ENCODE measurements at regions not wholly inside any gene's neighbourhood (a gene's known extent, or its start where the extent isn't known, plus 50 kb on each side); places are given as distances from the start of the nearest gene placed in this dataset.
"Not testable (repeated sequence)": the region's sequence is repeated elsewhere in the genome, so short reads cannot be mapped to it uniquely, and the experiment has no call there.

GRCh38 chr7:65222655-65223054, 151.0 kb upstream of the ZNF92 start:
- Histone ChIP-seq H3K36me3 (ENCODE audit: insufficient read depth, low read length) (no peaks in the 10 kb centered on the region), H3K4me2 (ENCODE audit: low read depth, low read length, poor library complexity, severe bottlenecking) (no peak overlapping the region)

GRCh38 chr7:65221683-65222082, 152.0 kb upstream of the ZNF92 start:
- Histone ChIP-seq H3K79me2 (ENCODE audit: low read length) (no peaks in the 10 kb centered on the region), H3K36me3 (ENCODE audit: insufficient read depth, low read length) (no peaks in the 10 kb centered on the region), H3K9ac (ENCODE audit: low read length) (no peak overlapping the region), H3K27ac (ENCODE audit: low read length) (no peak overlapping the region), H3K4me3 (ENCODE audit: low read length) (no peak overlapping the region), H2AFZ (ENCODE audit: low read length) (no peak overlapping the region), H3K4me2 (ENCODE audit: low read depth, low read length, poor library complexity, severe bottlenecking) (no peak overlapping the region), H3K9me2 (replicated peaks; ENCODE audit: insufficient read depth, low read length) (no peaks in the 10 kb centered on the region), H3K9me3 (ENCODE audit: low read length) (no peaks in the 10 kb centered on the region), H3K4me1 (ENCODE audit: low read length) (peaks cover 4% of the 10 kb centered on the region; the same call in 1 of the 2 replicates), H4K20me1 (ENCODE audit: insufficient read depth, low read depth, low read length) (no peaks in the 10 kb centered on the region), H3K27me3 (ENCODE audit: low read length) (no peaks in the 10 kb centered on the region)
- DNase-seq = no peak

More at GRCh38 chr7:65222655-65223054, 151.0 kb upstream of the ZNF92 start:
- Histone ChIP-seq H4K20me1 (ENCODE audit: insufficient read depth, low read depth, low read length) (no peaks in the 10 kb centered on the region), H3K27me3 (ENCODE audit: low read length) (no peaks in the 10 kb centered on the region), H3K79me2 (ENCODE audit: low read length) (no peaks in the 10 kb centered on the region), H3K4me3 (ENCODE audit: low read length) (no peak overlapping the region), H3K9me2 (replicated peaks; ENCODE audit: insufficient read depth, low read length) (no peaks in the 10 kb centered on the region), H3K27ac (ENCODE audit: low read length) (no peak overlapping the region), H3K9me3 (ENCODE audit: low read length) (no peaks in the 10 kb centered on the region), H3K9ac (ENCODE audit: low read length) (no peak overlapping the region), H2AFZ (ENCODE audit: low read length) (no peak overlapping the region), H3K4me1 (ENCODE audit: low read length) (peaks cover 4% of the 10 kb centered on the region; the same call in 1 of the 2 replicates)
- no peak for DNase-seq

GRCh38 chr7:65219623-65220022, 154.0 kb upstream of the ZNF92 start:
- H3K4me1 ChIP-seq (ENCODE audit: low read length) = no peaks in the 10 kb centered on the region

GRCh38 chr7:65216469-65216868, 157.2 kb upstream of the ZNF92 start:
- no peak overlapping the region for H3K4me2 ChIP-seq (ENCODE audit: low read depth, low read length, poor library complexity, severe bottlenecking)
- no peak overlapping the region for H3K4me3 ChIP-seq (ENCODE audit: low read length)
- H3K9me2 ChIP-seq (replicated peaks; ENCODE audit: insufficient read depth, low read length) = no peaks in the 10 kb centered on the region
- H2AFZ ChIP-seq (ENCODE audit: low read length) = no peak overlapping the region
- H3K9ac ChIP-seq (ENCODE audit: low read length) = no peak overlapping the region
- no peaks in the 10 kb centered on the region for H3K4me1 ChIP-seq (ENCODE audit: low read length)
- H3K79me2 ChIP-seq (ENCODE audit: low read length) = no peaks in the 10 kb centered on the region
- peak; percentile 83 for DNase-seq
- no peak overlapping the region for H3K27ac ChIP-seq (ENCODE audit: low read length)
- H4K20me1 ChIP-seq (ENCODE audit: insufficient read depth, low read depth, low read length) = no peaks in the 10 kb centered on the region
- no peaks in the 10 kb centered on the region for H3K9me3 ChIP-seq (ENCODE audit: low read length)
- H3K27me3 ChIP-seq (ENCODE audit: low read length) = no peaks in the 10 kb centered on the region
- no peaks in the 10 kb centered on the region for H3K36me3 ChIP-seq (ENCODE audit: insufficient read depth, low read length)

More at GRCh38 chr7:65219623-65220022, 154.0 kb upstream of the ZNF92 start:
- Histone ChIP-seq H3K27ac (ENCODE audit: low read length) (no peak overlapping the region), H3K27me3 (ENCODE audit: low read length) (no peaks in the 10 kb centered on the region), H3K4me3 (ENCODE audit: low read length) (no peak overlapping the region), H3K79me2 (ENCODE audit: low read length) (no peaks in the 10 kb centered on the region), H3K4me2 (ENCODE audit: low read depth, low read length, poor library complexity, severe bottlenecking) (no peak overlapping the region), H3K9me3 (ENCODE audit: low read length) (no peaks in the 10 kb centered on the region), H3K36me3 (ENCODE audit: insufficient read depth, low read length) (no peaks in the 10 kb centered on the region), H4K20me1 (ENCODE audit: insufficient read depth, low read depth, low read length) (no peaks in the 10 kb centered on the region), H3K9ac (ENCODE audit: low read length) (no peak overlapping the region), H3K9me2 (replicated peaks; ENCODE audit: insufficient read depth, low read length) (no peaks in the 10 kb centered on the region), H2AFZ (ENCODE audit: low read length) (no peak overlapping the region)
- DNase-seq = no peak

- not testable (repeated sequence) for DNase-seq; H3K79me2 ChIP-seq (ENCODE audit: low read length); H3K9ac ChIP-seq (ENCODE audit: low read length); H2AFZ ChIP-seq (ENCODE audit: low read length); H3K27ac ChIP-seq (ENCODE audit: low read length); H3K4me2 ChIP-seq (ENCODE audit: low read depth, low read length, poor library complexity, severe bottlenecking); H3K4me1 ChIP-seq (ENCODE audit: low read length); H3K9me2 ChIP-seq (replicated peaks; ENCODE audit: insufficient read depth, low read length); H3K36me3 ChIP-seq (ENCODE audit: insufficient read depth, low read length); H3K4me3 ChIP-seq (ENCODE audit: low read length); H3K9me3 ChIP-seq (ENCODE audit: low read length); H4K20me1 ChIP-seq (ENCODE audit: insufficient read depth, low read depth, low read length); H3K27me3 ChIP-seq (ENCODE audit: low read length)
Measured at GRCh38 chr7:65213260-65213659, 160.4 kb upstream of the ZNF92 start.

GRCh38 chr7:65199221-65199620, 174.4 kb upstream of the ZNF92 start:
- not testable (repeated sequence) for H2AFZ ChIP-seq (ENCODE audit: low read length); H3K79me2 ChIP-seq (ENCODE audit: low read length); H3K9me3 ChIP-seq (ENCODE audit: low read length); H4K20me1 ChIP-seq (ENCODE audit: insufficient read depth, low read depth, low read length); H3K27ac ChIP-seq (ENCODE audit: low read length); H3K9ac ChIP-seq (ENCODE audit: low read length); H3K4me1 ChIP-seq (ENCODE audit: low read length); H3K4me3 ChIP-seq (ENCODE audit: low read length); DNase-seq; H3K27me3 ChIP-seq (ENCODE audit: low read length); H3K4me2 ChIP-seq (ENCODE audit: low read depth, low read length, poor library complexity, severe bottlenecking); H3K36me3 ChIP-seq (ENCODE audit: insufficient read depth, low read length); H3K9me2 ChIP-seq (replicated peaks; ENCODE audit: insufficient read depth, low read length)

- not testable (repeated sequence) for H3K9ac ChIP-seq (ENCODE audit: low read length); H3K9me3 ChIP-seq (ENCODE audit: low read length); H3K9me2 ChIP-seq (replicated peaks; ENCODE audit: insufficient read depth, low read length); H3K79me2 ChIP-seq (ENCODE audit: low read length); H3K4me2 ChIP-seq (ENCODE audit: low read depth, low read length, poor library complexity, severe bottlenecking); H3K4me1 ChIP-seq (ENCODE audit: low read length); H2AFZ ChIP-seq (ENCODE audit: low read length); H3K36me3 ChIP-seq (ENCODE audit: insufficient read depth, low read length); H3K27ac ChIP-seq (ENCODE audit: low read length); H3K4me3 ChIP-seq (ENCODE audit: low read length); H4K20me1 ChIP-seq (ENCODE audit: insufficient read depth, low read depth, low read length); H3K27me3 ChIP-seq (ENCODE audit: low read length); DNase-seq
Measured at GRCh38 chr7:65193334-65194058, 180.2 kb upstream of the ZNF92 start.

GRCh38 chr7:65177041-65177440, 170.6 kb upstream of the ERV3-1 start:
- not testable (repeated sequence) for H3K27ac ChIP-seq (ENCODE audit: low read length); H3K27me3 ChIP-seq (ENCODE audit: low read length); H3K9me2 ChIP-seq (replicated peaks; ENCODE audit: insufficient read depth, low read length); H3K36me3 ChIP-seq (ENCODE audit: insufficient read depth, low read length); H3K4me3 ChIP-seq (ENCODE audit: low read length); H3K9ac ChIP-seq (ENCODE audit: low read length); DNase-seq; H3K4me2 ChIP-seq (ENCODE audit: low read depth, low read length, poor library complexity, severe bottlenecking); H3K9me3 ChIP-seq (ENCODE audit: low read length); H3K79me2 ChIP-seq (ENCODE audit: low read length); H3K4me1 ChIP-seq (ENCODE audit: low read length); H4K20me1 ChIP-seq (ENCODE audit: insufficient read depth, low read depth, low read length); H2AFZ ChIP-seq (ENCODE audit: low read length)
